Liver (tissue), 8 donors: ENCODE measurements at regions not wholly inside any gene's neighbourhood (a gene's known extent, or its start where the extent isn't known, plus 50 kb on each side); places are given as distances from the start of the nearest gene placed in this dataset.

Experiments
- DNase-seq: peaks from one replicate; pipeline ENCODE4 v3.0.0-alpha.2; 2017; ENCODE audit warnings: low spot score
- H3K27ac ChIP-seq, 2 donors: one replicate each; pipeline ENCODE4 v1.7.0; 2013; ENCODE audit warnings: inconsistent platforms in 2 of 2, low read length in 2 of 2, control low read depth in 1 of 2, low read depth in 1 of 2, mild to moderate bottlenecking in 1 of 2
- H3K27me3 ChIP-seq, 4 donors: one replicate each; pipeline versions ENCODE4 v1.6.1 to v1.7.0; 2013; ENCODE audit warnings: low read length in 3 of 4, inconsistent platforms in 1 of 4, mild to moderate bottlenecking in 1 of 4, moderate library complexity in 1 of 4; ENCODE audit not compliant: control insufficient read depth in 4 of 4, insufficient read depth in 4 of 4
- H3K36me3 ChIP-seq, 4 donors: one replicate each; pipeline versions ENCODE4 v1.6.1 to v1.7.0; 2013; ENCODE audit warnings: low read length in 3 of 4, mild to moderate bottlenecking in 3 of 4, low read depth in 1 of 4, moderate library complexity in 1 of 4; ENCODE audit not compliant: control insufficient read depth in 4 of 4, insufficient read depth in 3 of 4
- H3K4me1 ChIP-seq, 4 donors: one replicate each; pipeline versions ENCODE4 v1.6.1 to v1.7.0; 2013; ENCODE audit warnings: low read length in 3 of 4, mild to moderate bottlenecking in 3 of 4, moderate library complexity in 1 of 4; ENCODE audit not compliant: control insufficient read depth in 4 of 4, insufficient read depth in 4 of 4
- H3K4me3 ChIP-seq, 3 donors: one replicate each; pipeline versions ENCODE4 v1.6.1 to v1.7.0; 2013; ENCODE audit warnings: low read length in 3 of 3, control low read depth in 1 of 3, low read depth in 1 of 3, mild to moderate bottlenecking in 1 of 3
- H3K9ac ChIP-seq, 2 donors: one replicate each; pipeline ENCODE4 v1.7.0; 2013; ENCODE audit warnings: low read length in 2 of 2, mild to moderate bottlenecking in 2 of 2, moderate library complexity in 2 of 2, control low read depth in 1 of 2, low read depth in 1 of 2
- H3K9me3 ChIP-seq, 4 donors: one replicate each; pipeline versions ENCODE4 v1.6.1 to v1.7.0; 2013; ENCODE audit warnings: low read length in 3 of 4; ENCODE audit not compliant: control insufficient read depth in 4 of 4
- CTCF ChIP-seq: fragments of 150-350 bp; IDR thresholded peaks from 2 replicates; pipeline ENCODE4 v1.5.1; 2017; ENCODE audit warnings: improper control_type of control experiment, low read depth, low read length; ENCODE audit not compliant: missing input control
- EGR1 ChIP-seq, 2 donors: IDR thresholded peaks; 2 replicates each; pipeline ENCODE4 v1.6.1; 2016 to 2018; ENCODE audit warnings: antibody characterized with exemption in 2 of 2, low read depth in 2 of 2
- FOXA1 ChIP-seq: IDR thresholded peaks from 2 replicates; pipeline ENCODE4 v1.6.1; 2016; ENCODE audit warnings: antibody characterized with exemption
- FOXA2 ChIP-seq: IDR thresholded peaks from 2 replicates; pipeline ENCODE4 v1.6.1; 2016; ENCODE audit warnings: antibody characterized with exemption
- GABPA ChIP-seq, 2 donors: IDR thresholded peaks in 1 of 2; conservative IDR thresholded peaks in 1 of 2; 2 replicates each; pipeline ENCODE4 v1.6.1; 2016; ENCODE audit warnings: antibody characterized with exemption in 2 of 2, mild to moderate bottlenecking in 1 of 2, moderate library complexity in 1 of 2
- HNF4A ChIP-seq, 2 donors: conservative IDR thresholded peaks; 2 replicates each; pipeline ENCODE4 v1.6.1; 2016; ENCODE audit warnings: antibody characterized with exemption in 2 of 2, mild to moderate bottlenecking in 2 of 2
- HNF4G ChIP-seq: IDR thresholded peaks from 2 replicates; pipeline ENCODE4 v1.6.1; 2016; ENCODE audit warnings: antibody characterized with exemption
- JUND ChIP-seq, 2 donors: IDR thresholded peaks; 2 replicates each; pipeline ENCODE4 v1.6.1; 2016; ENCODE audit warnings: antibody characterized with exemption in 2 of 2
- NR2F2 ChIP-seq: IDR thresholded peaks from 2 replicates; pipeline ENCODE4 v1.6.1; 2016; ENCODE audit warnings: antibody characterized with exemption
- RAD21 ChIP-seq, 2 donors: IDR thresholded peaks; 2 replicates each; pipeline ENCODE4 v1.6.1; 2016; ENCODE audit warnings: antibody characterized with exemption in 2 of 2, mild to moderate bottlenecking in 2 of 2
- RXRA ChIP-seq, 2 donors: IDR thresholded peaks; 2 replicates each; pipeline ENCODE4 v1.6.1; 2017 to 2018; ENCODE audit warnings: antibody characterized with exemption in 2 of 2, mild to moderate bottlenecking in 1 of 2
- SP1 ChIP-seq: IDR thresholded peaks from 2 replicates; pipeline ENCODE4 v1.6.1; 2018; ENCODE audit warnings: antibody characterized with exemption, mild to moderate bottlenecking
- TAF1 ChIP-seq: conservative IDR thresholded peaks from 2 replicates; pipeline ENCODE4 v1.6.1; 2016; ENCODE audit warnings: antibody characterized with exemption, mild to moderate bottlenecking
- YY1 ChIP-seq: IDR thresholded peaks from 2 replicates; pipeline ENCODE4 v1.6.1; 2016; ENCODE audit warnings: antibody characterized with exemption, mild to moderate bottlenecking
- WGBS: extraction: QIAGEN DNeasy Blood & Tissue Kit; methylation state at CpG from one replicate; pipeline ENCODE4 v1.1.7; 2013; 5-methylcytosine and 5-hydroxymethylcytosine counted together
- TF ChIP-seq, protein P1 (sequence below): IDR thresholded peaks from 2 replicates; pipeline ENCODE4 v1.6.1; 2016; ENCODE audit warnings: antibody characterized with exemption, mild to moderate bottlenecking
- TF ChIP-seq, protein P2 (sequence below): IDR thresholded peaks from 2 replicates; pipeline ENCODE4 v1.6.1; 2016; ENCODE audit warnings: antibody characterized with exemption
- TF ChIP-seq, protein P3 (sequence below): IDR thresholded peaks from 2 replicates; pipeline ENCODE4 v1.6.1; 2016; ENCODE audit warnings: antibody characterized with exemption
- TF ChIP-seq, protein P4 (sequence below): IDR thresholded peaks from 2 replicates; pipeline ENCODE4 v1.6.1; 2016; ENCODE audit warnings: antibody characterized with exemption
- donor health status: healthy.
- donor health status: healthy.
- donor health status: healthy.
- donor health status: healthy.
- donor health status: healthy.

GRCh38 chr18:78751664-78752063 lies 228.0 kb upstream of the SALL3 start (continued):
- TF ChIP-seq, protein P1, sequence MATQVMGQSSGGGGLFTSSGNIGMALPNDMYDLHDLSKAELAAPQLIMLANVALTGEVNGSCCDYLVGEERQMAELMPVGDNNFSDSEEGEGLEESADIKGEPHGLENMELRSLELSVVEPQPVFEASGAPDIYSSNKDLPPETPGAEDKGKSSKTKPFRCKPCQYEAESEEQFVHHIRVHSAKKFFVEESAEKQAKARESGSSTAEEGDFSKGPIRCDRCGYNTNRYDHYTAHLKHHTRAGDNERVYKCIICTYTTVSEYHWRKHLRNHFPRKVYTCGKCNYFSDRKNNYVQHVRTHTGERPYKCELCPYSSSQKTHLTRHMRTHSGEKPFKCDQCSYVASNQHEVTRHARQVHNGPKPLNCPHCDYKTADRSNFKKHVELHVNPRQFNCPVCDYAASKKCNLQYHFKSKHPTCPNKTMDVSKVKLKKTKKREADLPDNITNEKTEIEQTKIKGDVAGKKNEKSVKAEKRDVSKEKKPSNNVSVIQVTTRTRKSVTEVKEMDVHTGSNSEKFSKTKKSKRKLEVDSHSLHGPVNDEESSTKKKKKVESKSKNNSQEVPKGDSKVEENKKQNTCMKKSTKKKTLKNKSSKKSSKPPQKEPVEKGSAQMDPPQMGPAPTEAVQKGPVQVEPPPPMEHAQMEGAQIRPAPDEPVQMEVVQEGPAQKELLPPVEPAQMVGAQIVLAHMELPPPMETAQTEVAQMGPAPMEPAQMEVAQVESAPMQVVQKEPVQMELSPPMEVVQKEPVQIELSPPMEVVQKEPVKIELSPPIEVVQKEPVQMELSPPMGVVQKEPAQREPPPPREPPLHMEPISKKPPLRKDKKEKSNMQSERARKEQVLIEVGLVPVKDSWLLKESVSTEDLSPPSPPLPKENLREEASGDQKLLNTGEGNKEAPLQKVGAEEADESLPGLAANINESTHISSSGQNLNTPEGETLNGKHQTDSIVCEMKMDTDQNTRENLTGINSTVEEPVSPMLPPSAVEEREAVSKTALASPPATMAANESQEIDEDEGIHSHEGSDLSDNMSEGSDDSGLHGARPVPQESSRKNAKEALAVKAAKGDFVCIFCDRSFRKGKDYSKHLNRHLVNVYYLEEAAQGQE, result no peak
- TF ChIP-seq JUND (IDR thresholded peaks at IDR 0.05), result no peak
- no peak for TF ChIP-seq FOXA2
- TF ChIP-seq NR2F2, result no peak

- H3K27ac ChIP-seq, result no peak overlapping the region
- H3K36me3 ChIP-seq, result peaks cover 0 to 1% (median 0%) of the 10 kb centered on the region in 4 donors
- no peaks in the 10 kb centered on the region for H3K4me1 ChIP-seq
- peaks cover 0 to 3% (median 0%) of the 10 kb centered on the region in 4 donors for H3K27me3 ChIP-seq
- no peak overlapping the region for H3K9ac ChIP-seq
- H3K9me3 ChIP-seq, result peaks cover 0 to 6% (median 0%) of the 10 kb centered on the region in 4 donors
- DNase-seq, result no peak
- TF ChIP-seq HNF4G (no peak), EGR1 (IDR thresholded peaks at IDR 0.05; ENCODE audit: low read depth in 2 of 2) (no peak), FOXA2 (no peak), NR2F2 (no peak), HNF4A (conservative IDR thresholded peaks at IDR 0.05) (no peak), FOXA1 (no peak), TAF1 (no peak), GABPA (IDR thresholded peaks at IDR 0.05 in 1 of 2, conservative IDR thresholded peaks at IDR 0.05 in 1 of 2) (no peak), CTCF (no peak), SP1 (no peak), YY1 (no peak), JUND (IDR thresholded peaks at IDR 0.05) (no peak), RXRA (IDR thresholded peaks at IDR 0.05) (no peak), RAD21 (IDR thresholded peaks at IDR 0.05) (no peak)
- TF ChIP-seq, protein P1, result no peak
- TF ChIP-seq, protein P2, sequence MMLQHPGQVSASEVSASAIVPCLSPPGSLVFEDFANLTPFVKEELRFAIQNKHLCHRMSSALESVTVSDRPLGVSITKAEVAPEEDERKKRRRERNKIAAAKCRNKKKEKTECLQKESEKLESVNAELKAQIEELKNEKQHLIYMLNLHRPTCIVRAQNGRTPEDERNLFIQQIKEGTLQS, result no peak
- TF ChIP-seq, protein P3, sequence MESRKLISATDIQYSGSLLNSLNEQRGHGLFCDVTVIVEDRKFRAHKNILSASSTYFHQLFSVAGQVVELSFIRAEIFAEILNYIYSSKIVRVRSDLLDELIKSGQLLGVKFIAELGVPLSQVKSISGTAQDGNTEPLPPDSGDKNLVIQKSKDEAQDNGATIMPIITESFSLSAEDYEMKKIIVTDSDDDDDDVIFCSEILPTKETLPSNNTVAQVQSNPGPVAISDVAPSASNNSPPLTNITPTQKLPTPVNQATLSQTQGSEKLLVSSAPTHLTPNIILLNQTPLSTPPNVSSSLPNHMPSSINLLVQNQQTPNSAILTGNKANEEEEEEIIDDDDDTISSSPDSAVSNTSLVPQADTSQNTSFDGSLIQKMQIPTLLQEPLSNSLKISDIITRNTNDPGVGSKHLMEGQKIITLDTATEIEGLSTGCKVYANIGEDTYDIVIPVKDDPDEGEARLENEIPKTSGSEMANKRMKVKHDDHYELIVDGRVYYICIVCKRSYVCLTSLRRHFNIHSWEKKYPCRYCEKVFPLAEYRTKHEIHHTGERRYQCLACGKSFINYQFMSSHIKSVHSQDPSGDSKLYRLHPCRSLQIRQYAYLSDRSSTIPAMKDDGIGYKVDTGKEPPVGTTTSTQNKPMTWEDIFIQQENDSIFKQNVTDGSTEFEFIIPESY, result no peak
- TF ChIP-seq, protein P4, sequence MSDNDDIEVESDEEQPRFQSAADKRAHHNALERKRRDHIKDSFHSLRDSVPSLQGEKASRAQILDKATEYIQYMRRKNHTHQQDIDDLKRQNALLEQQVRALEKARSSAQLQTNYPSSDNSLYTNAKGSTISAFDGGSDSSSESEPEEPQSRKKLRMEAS, result no peak
- H3K4me3 ChIP-seq, result no peak overlapping the region
- WGBS, result 94% methylated on average over 23 of the region's 23 CpGs
Measured at GRCh38 chr18:78753240-78753639, 226.4 kb upstream of the SALL3 start.
